Effector memory CD8-positive, alpha-beta T cell (primary cell): ENCODE measurements at regions not wholly inside any gene's neighbourhood (a gene's known extent, or its start where the extent isn't known, plus 50 kb on each side); places are given as distances from the start of the nearest gene placed in this dataset.
"Not testable (repeated sequence)": the region's sequence is repeated elsewhere in the genome, so short reads cannot be mapped to it uniquely, and the experiment has no call there.

Experiments used
- ATAC-seq: fragments of 150-1000 bp; cut with Tn5 transposase; replicated peaks from 2 replicates; pipeline ENCODE4 v1.10.0; 2021; ENCODE audit warnings: mild to moderate bottlenecking, moderate library complexity
- DNase-seq, 3 experiments: peaks; one replicate each; pipeline ENCODE4 v3.0.0; 2021
- H3K27ac Mint-ChIP-seq, 2 donors: one replicate each; pipeline ENCODE4 v1.8.0; 2022; ENCODE audit warnings: mild to moderate bottlenecking in 2 of 2, mixed read lengths in 2 of 2, moderate library complexity in 2 of 2
- H3K27me3 Mint-ChIP-seq, 2 donors: one replicate each; pipeline ENCODE4 v1.8.0; 2022; ENCODE audit warnings: mixed read lengths in 2 of 2
- H3K36me3 Mint-ChIP-seq: one replicate; pipeline ENCODE4 v1.8.0; 2022; ENCODE audit warnings: mild to moderate bottlenecking, moderate library complexity, mixed read lengths; ENCODE audit not compliant: insufficient read depth
- H3K4me1 Mint-ChIP-seq, 2 donors: one replicate each; pipeline ENCODE4 v1.8.0; 2022; ENCODE audit warnings: low read depth in 2 of 2, mixed read lengths in 2 of 2
- H3K4me3 Mint-ChIP-seq, 2 donors: one replicate each; pipeline ENCODE4 v1.8.0; 2022; ENCODE audit warnings: mild to moderate bottlenecking in 2 of 2, mixed read lengths in 2 of 2, moderate library complexity in 2 of 2
- H3K9me3 Mint-ChIP-seq, 2 donors: one replicate each; pipeline ENCODE4 v1.8.0; 2022; ENCODE audit warnings: mixed read lengths in 2 of 2

DNA sequence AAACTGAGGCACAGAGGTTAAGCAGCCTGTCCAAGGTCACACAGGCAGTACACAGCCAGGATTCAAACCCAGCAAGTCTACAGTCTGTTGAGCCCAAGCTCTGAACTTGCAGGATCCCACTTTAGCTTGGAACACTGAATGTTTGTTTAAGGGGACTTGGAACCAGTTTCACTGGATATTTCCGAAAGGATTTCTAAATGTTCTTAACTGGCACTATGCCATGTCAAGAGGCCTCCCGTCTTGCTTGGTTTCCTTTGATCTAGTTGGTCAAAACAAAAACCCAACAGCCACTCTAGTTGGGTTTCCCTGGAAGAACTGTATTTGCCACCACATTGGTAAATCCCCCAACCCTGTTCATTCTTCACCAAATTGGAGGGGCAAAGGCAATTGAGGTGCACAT, 317.6 kb upstream of the KAZN start:
- H3K27ac Mint-ChIP-seq = no peak overlapping the region
- H3K27me3 Mint-ChIP-seq = peaks cover 14 to 20% of the 10 kb centered on the region in 2 donors
- no peak for ATAC-seq
- no peaks in the 10 kb centered on the region for H3K9me3 Mint-ChIP-seq
- DNase-seq = no peak
- H3K36me3 Mint-ChIP-seq = no peaks in the 10 kb centered on the region
- H3K4me1 Mint-ChIP-seq = no peaks in the 10 kb centered on the region
- H3K4me3 Mint-ChIP-seq = no peak overlapping the region

DNA sequence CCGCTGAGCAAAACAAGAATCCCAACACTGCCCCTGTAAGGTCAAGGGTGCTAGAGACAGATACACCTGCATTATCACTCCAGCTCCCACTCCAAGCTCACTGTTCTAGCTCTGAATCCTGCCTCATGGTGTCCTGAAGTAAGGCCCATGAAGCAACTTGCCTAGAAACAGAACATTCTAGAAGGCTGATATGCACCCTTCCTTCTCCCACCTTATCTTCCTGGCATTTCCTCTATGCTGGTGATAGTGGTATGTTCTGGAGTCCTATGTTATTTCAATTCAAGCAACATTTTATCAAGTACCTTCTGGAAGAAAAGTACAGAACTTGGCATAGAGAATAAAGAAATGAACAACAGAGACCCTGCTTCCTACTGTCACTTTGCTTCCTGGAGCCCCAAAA, 317.1 kb upstream of the KAZN start:
- H3K27ac Mint-ChIP-seq = no peak overlapping the region
- no peaks in the 10 kb centered on the region for H3K4me1 Mint-ChIP-seq
- H3K9me3 Mint-ChIP-seq = no peaks in the 10 kb centered on the region
- no peak for DNase-seq
- ATAC-seq = no peak
- H3K36me3 Mint-ChIP-seq = no peaks in the 10 kb centered on the region
- peaks cover 11 to 20% of the 10 kb centered on the region in 2 donors for H3K27me3 Mint-ChIP-seq
- no peak overlapping the region for H3K4me3 Mint-ChIP-seq

DNA sequence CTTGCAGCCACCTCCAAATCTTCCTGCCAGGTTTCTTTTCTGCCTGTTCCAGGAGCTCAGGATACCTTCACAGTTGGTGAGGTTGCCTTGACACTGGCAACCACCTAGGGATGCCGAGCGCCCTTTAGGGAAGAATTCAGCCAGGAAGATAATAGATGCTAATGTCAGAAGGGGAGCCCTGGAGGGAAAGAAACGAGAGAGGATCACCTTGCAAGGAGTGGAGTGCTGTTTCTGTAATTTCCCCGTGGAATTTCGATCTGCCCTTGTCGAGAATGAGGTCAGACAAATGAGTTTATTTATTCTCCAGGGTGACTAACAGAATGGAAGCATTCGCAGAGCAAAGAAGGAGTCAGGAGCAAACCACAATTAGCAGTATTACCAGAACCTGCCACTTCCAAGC, 315.8 kb upstream of the KAZN start:
- Mint-ChIP-seq H3K4me3 (no peak overlapping the region), H3K27me3 (peaks cover 8 to 20% of the 10 kb centered on the region in 2 donors), H3K36me3 (no peaks in the 10 kb centered on the region), H3K9me3 (no peaks in the 10 kb centered on the region), H3K4me1 (no peaks in the 10 kb centered on the region), H3K27ac (no peak overlapping the region)
- ATAC-seq (no peak), DNase-seq (no peak)

GRCh38 chr1:14285238-14285637, 313.2 kb upstream of the KAZN start:
- Mint-ChIP-seq H3K36me3 (no peaks in the 10 kb centered on the region), H3K27ac (no peak overlapping the region), H3K4me3 (no peak overlapping the region), H3K4me1 (no peaks in the 10 kb centered on the region), H3K9me3 (no peaks in the 10 kb centered on the region), H3K27me3 (peaks cover 19 to 41% of the 10 kb centered on the region in 2 donors)
- ATAC-seq (no peak), DNase-seq (no peak)

DNA sequence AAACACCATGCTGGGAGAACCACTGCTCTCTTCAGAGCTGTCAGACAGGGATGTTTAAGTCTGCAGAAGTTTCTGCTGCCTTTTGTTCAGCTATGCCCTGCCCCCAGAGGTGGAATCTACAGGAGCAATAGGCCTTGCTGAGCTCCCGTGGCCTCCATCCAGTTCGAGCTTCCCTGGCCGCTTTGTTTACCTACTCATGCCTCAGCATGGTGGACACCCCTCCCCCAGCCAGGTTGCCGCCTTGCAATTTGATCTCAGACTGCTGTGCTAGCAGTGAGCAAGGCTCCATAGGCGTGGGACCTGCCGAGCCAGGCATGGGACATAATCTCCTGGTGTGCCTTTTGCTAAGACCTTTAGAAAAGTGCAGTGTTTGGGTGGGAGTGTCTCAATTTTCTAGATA, 307.3 kb upstream of the KAZN start:
- not testable (repeated sequence) for DNase-seq, H3K9me3 Mint-ChIP-seq, H3K4me1 Mint-ChIP-seq, ATAC-seq, H3K4me3 Mint-ChIP-seq, H3K27ac Mint-ChIP-seq, H3K36me3 Mint-ChIP-seq
- H3K27me3 Mint-ChIP-seq = peaks cover 50 to 55% of the 10 kb centered on the region in 2 donors

DNA sequence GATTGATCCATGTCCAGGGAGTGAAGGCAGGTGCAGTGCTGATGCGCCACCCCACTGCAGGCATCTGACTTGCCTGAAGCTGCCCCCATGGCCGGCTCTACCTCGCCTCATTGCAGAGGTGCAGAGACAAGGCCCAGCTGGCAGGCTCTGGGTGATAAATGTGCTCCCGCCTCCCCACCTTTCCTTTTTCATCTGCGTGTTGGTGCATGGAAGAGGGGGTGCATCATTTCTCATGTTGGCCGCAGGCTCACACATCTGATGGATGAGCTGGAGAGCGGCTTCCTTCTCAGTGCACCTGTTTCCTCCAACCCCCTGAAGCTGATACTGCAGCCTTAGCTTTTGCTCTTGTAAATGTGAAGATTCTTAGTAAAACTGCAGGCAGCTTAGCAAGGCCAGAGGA, 306.0 kb upstream of the KAZN start:
- no peak overlapping the region for H3K4me3 Mint-ChIP-seq
- H3K9me3 Mint-ChIP-seq = no peaks in the 10 kb centered on the region
- peaks cover 50 to 56% of the 10 kb centered on the region in 2 donors for H3K27me3 Mint-ChIP-seq
- ATAC-seq = no peak
- no peaks in the 10 kb centered on the region for H3K4me1 Mint-ChIP-seq
- H3K27ac Mint-ChIP-seq = no peak overlapping the region
- H3K36me3 Mint-ChIP-seq = no peaks in the 10 kb centered on the region
- no peak for DNase-seq

- Mint-ChIP-seq H3K4me3 (no peak overlapping the region), H3K27me3 (peaks cover 55 to 57% of the 10 kb centered on the region in 2 donors), H3K4me1 (no peaks in the 10 kb centered on the region), H3K27ac (no peak overlapping the region), H3K9me3 (no peaks in the 10 kb centered on the region), H3K36me3 (no peaks in the 10 kb centered on the region)
- ATAC-seq (no peak), DNase-seq (no peak)
Measured at GRCh38 chr1:14294006-14294405, 304.5 kb upstream of the KAZN start.

- DNase-seq (no peak), ATAC-seq (no peak)
- Mint-ChIP-seq H3K27me3 (peaks cover 45 to 60% of the 10 kb centered on the region in 2 donors), H3K9me3 (no peaks in the 10 kb centered on the region), H3K27ac (no peak overlapping the region), H3K4me3 (no peak overlapping the region), H3K4me1 (no peaks in the 10 kb centered on the region), H3K36me3 (no peaks in the 10 kb centered on the region)
Measured at GRCh38 chr1:14294860-14295536, 303.5 kb upstream of the KAZN start.

GRCh38 chr1:14296795-14297194, 301.7 kb upstream of the KAZN start:
- Mint-ChIP-seq H3K27me3 (peaks cover 32 to 51% of the 10 kb centered on the region in 2 donors), H3K4me3 (no peak overlapping the region), H3K27ac (no peak overlapping the region), H3K36me3 (no peaks in the 10 kb centered on the region), H3K4me1 (no peaks in the 10 kb centered on the region), H3K9me3 (no peaks in the 10 kb centered on the region)
- no peak for ATAC-seq
- DNase-seq = no peak

- Mint-ChIP-seq H3K4me1 (no peaks in the 10 kb centered on the region), H3K27me3 (peaks cover 26 to 50% of the 10 kb centered on the region in 2 donors), H3K4me3 (no peak overlapping the region), H3K9me3 (no peaks in the 10 kb centered on the region), H3K27ac (no peak overlapping the region), H3K36me3 (no peaks in the 10 kb centered on the region)
- DNase-seq = no peak
- no peak for ATAC-seq
Measured at GRCh38 chr1:14297356-14297755, 301.1 kb upstream of the KAZN start.

GRCh38 chr1:14298806-14299205, 299.7 kb upstream of the KAZN start:
- Mint-ChIP-seq H3K9me3 (no peaks in the 10 kb centered on the region), H3K4me1 (no peaks in the 10 kb centered on the region), H3K36me3 (no peaks in the 10 kb centered on the region), H3K4me3 (no peak overlapping the region), H3K27ac (no peak overlapping the region), H3K27me3 (peaks cover 31 to 50% of the 10 kb centered on the region in 2 donors)
- DNase-seq (no peak), ATAC-seq (no peak)

- H3K27me3 Mint-ChIP-seq = peaks cover 30 to 41% of the 10 kb centered on the region in 2 donors
- no peaks in the 10 kb centered on the region for H3K9me3 Mint-ChIP-seq
- no peaks in the 10 kb centered on the region for H3K4me1 Mint-ChIP-seq
- DNase-seq (no peak), ATAC-seq (no peak)
- no peak overlapping the region for H3K4me3 Mint-ChIP-seq
- H3K36me3 Mint-ChIP-seq = no peaks in the 10 kb centered on the region
- no peak overlapping the region for H3K27ac Mint-ChIP-seq
Measured at GRCh38 chr1:14300991-14301703, 297.3 kb upstream of the KAZN start.

GRCh38 chr1:14301704-14302024, 296.8 kb upstream of the KAZN start:
- Mint-ChIP-seq H3K36me3 (no peaks in the 10 kb centered on the region), H3K9me3 (no peaks in the 10 kb centered on the region), H3K27me3 (peaks cover 32 to 45% of the 10 kb centered on the region in 2 donors), H3K4me1 (no peaks in the 10 kb centered on the region), H3K27ac (no peak overlapping the region), H3K4me3 (no peak overlapping the region)
- DNase-seq = no peak
- ATAC-seq = no peak

DNA sequence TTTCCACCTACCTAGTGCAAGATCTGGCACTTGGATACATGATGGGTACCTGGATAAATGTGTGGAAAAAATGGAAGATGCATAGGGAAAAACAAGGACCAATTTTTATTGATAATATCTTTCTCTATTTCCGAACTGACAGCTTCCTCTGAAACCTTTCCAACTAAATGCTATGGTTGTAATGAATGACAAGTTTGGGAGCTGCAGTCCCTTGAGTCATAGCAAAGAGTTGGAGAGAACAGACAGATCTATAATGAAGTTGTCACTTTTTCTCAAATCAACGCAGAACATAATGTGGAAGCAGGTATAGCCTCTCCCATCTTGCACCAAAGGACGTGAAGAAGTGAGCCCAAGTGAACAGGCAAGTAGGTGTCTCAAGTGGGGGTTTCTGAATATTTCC, 296.5 kb upstream of the KAZN start:
- no peak overlapping the region for H3K27ac Mint-ChIP-seq
- H3K4me3 Mint-ChIP-seq = no peak overlapping the region
- peaks cover 32 to 49% of the 10 kb centered on the region in 2 donors for H3K27me3 Mint-ChIP-seq
- no peak for DNase-seq
- H3K9me3 Mint-ChIP-seq = no peaks in the 10 kb centered on the region
- H3K4me1 Mint-ChIP-seq = no peaks in the 10 kb centered on the region
- ATAC-seq = no peak
- H3K36me3 Mint-ChIP-seq = no peaks in the 10 kb centered on the region
